K562 (cell line): ENCODE measurements at regions not wholly inside any gene's neighbourhood (a gene's known extent, or its start where the extent isn't known, plus 50 kb on each side); places are given as distances from the start of the nearest gene placed in this dataset.

Experiments
- ATAC-seq: fragments of 200-7000 bp; cut with Tn5 transposase; 3 replicates; pipeline ENCODE4 v1.9.1; 2020; ENCODE audit warnings: moderate library complexity
- BruUV-seq: library from RNA; stranded (reverse); fragments of 400-500 nt; replicated peaks from 2 replicates; lab custom pipeline; 2021; lab: Mats Ljungman, UMichigan
- CTCF ChIA-PET: fragments of 300-600 bp; formaldehyde crosslinking; extraction: SDS; loops from one replicate; lab custom pipeline; 2021; ENCODE audit warnings: low intra/inter-chr PET ratio; lab: Yijun Ruan, JAX
- POLR2A ChIA-PET: fragments of 300-600, 350-650 bp; sonication (Branson Sonifier 250); formaldehyde crosslinking; extraction: SDS; loops from one replicate; lab custom pipeline; 2021; ENCODE audit warnings: antibody characterized with exemption, inconsistent platforms; lab: Yijun Ruan, JAX
- DNase-seq, 4 experiments: peaks; one replicate each; pipeline versions ENCODE4 v3.0.0 to v3.0.0-alpha.2; 2011 to 2018; ENCODE audit warnings: low spot score in 3 of 4, mixed read lengths in 3 of 4; ENCODE audit errors: extremely low read depth in 1 of 4
- FAIRE-seq: peaks from 2 replicates; lab custom pipeline; 2011; peaks lifted over from hg19 to GRCh38; lab: Jason Lieb, UNC
- H2AFZ ChIP-seq: 2 replicates; pipeline ENCODE4 v1.6.0; 2011; ENCODE audit warnings: low read depth, low read length, control low read depth, inconsistent platforms
- H3K27ac ChIP-seq: fragments of 200-600 bp; 3 replicates; pipeline ENCODE4 v1.8.0; 2011; ENCODE audit warnings: low read depth, mild to moderate bottlenecking, control low read depth, inconsistent platforms, low read length, moderate library complexity, mixed read lengths; ENCODE audit errors: extremely low read depth
- H3K27me3 ChIP-seq, 2 experiments: fragments of 300-600 bp in 1 of 2; 2 replicates in 1 of 2; 3 replicates in 1 of 2; pipeline versions ENCODE4 v1.6.0 to v1.8.0; 2011; ENCODE audit warnings: inconsistent platforms in 2 of 2, low read length in 2 of 2, mild to moderate bottlenecking in 1 of 2, mixed read lengths in 1 of 2, moderate library complexity in 1 of 2; ENCODE audit not compliant: control insufficient read depth in 2 of 2, insufficient read depth in 2 of 2
- H3K36me3 ChIP-seq: fragments of 300-600 bp; 3 replicates; pipeline ENCODE4 v1.8.0; 2011; ENCODE audit warnings: mild to moderate bottlenecking, low read length, inconsistent platforms; ENCODE audit not compliant: control insufficient read depth, insufficient read depth
- H3K4me1 ChIP-seq, 2 experiments: fragments of 200-600 bp in 1 of 2; replicated peaks in 1 of 2; 2 replicates in 1 of 2; 3 replicates in 1 of 2; pipeline versions ENCODE4 v1.5.1 to v1.8.0; 2011; ENCODE audit warnings: inconsistent platforms in 2 of 2, low read length in 2 of 2, mild to moderate bottlenecking in 1 of 2, mixed read lengths in 1 of 2, moderate library complexity in 1 of 2; ENCODE audit not compliant: control insufficient read depth in 2 of 2, insufficient read depth in 2 of 2
- H3K4me2 ChIP-seq: 2 replicates; pipeline ENCODE4 v1.6.1; 2011; ENCODE audit warnings: low read length, control low read depth, inconsistent platforms, mixed read lengths; ENCODE audit not compliant: insufficient read depth
- H3K4me3 ChIP-seq: fragments of 200-600 bp; sonication (generic), shearing (Covaris generic); 2 replicates; pipeline ENCODE4 v1.5.1; 2016; ENCODE audit warnings: control low read depth, inconsistent platforms
- H3K79me2 ChIP-seq: fragments of 200-600 bp; 3 replicates; pipeline ENCODE4 v1.8.0; 2011; ENCODE audit warnings: low read length, inconsistent platforms; ENCODE audit not compliant: control insufficient read depth, insufficient read depth
- H3K9ac ChIP-seq, 2 experiments: 2 replicates each; pipeline versions ENCODE4 v1.6.0 to v1.6.1; 2011; ENCODE audit warnings: low read depth in 2 of 2, low read length in 2 of 2, control low read depth in 1 of 2, inconsistent platforms in 1 of 2, mild to moderate bottlenecking in 1 of 2, mixed read lengths in 1 of 2; ENCODE audit not compliant: insufficient read depth in 1 of 2
- H3K9me1 ChIP-seq: one replicate; pipeline ENCODE4 v1.6.0; 2011; ENCODE audit warnings: inconsistent platforms, mild to moderate bottlenecking, low read length, moderate library complexity; ENCODE audit not compliant: control insufficient read depth, insufficient read depth
- H3K9me3 ChIP-seq: replicated peaks from 2 replicates; pipeline ENCODE4 v1.5.1; 2011; ENCODE audit warnings: low read depth, low read length, inconsistent platforms; ENCODE audit not compliant: control insufficient read depth, insufficient read depth
- H4K20me1 ChIP-seq: replicated peaks from 2 replicates; pipeline ENCODE4 v1.6.1; 2011; ENCODE audit warnings: low read length, inconsistent platforms, mixed read lengths; ENCODE audit not compliant: control insufficient read depth, insufficient read depth
- ETS2 ChIP-seq: IDR thresholded peaks from 2 replicates; pipeline ENCODE4 v1.6.1; 2016; ENCODE audit warnings: borderline replicate concordance, missing genetic modification characterization, mild to moderate bottlenecking, moderate library complexity, missing compliant biosample characterization; ENCODE audit not compliant: poor library complexity, severe bottlenecking
- GABPB2 ChIP-seq: fragments of 250-450 bp; sonication (Bioruptor Pico); conservative IDR thresholded peaks from 2 replicates; pipeline ENCODE4 v1.5.1; 2021; ENCODE audit warnings: mild to moderate bottlenecking
- GATAD2B ChIP-seq: fragments of 450-650 bp; IDR thresholded peaks from 2 replicates; pipeline ENCODE4 v1.6.1; 2017; ENCODE audit warnings: mild to moderate bottlenecking, borderline replicate concordance
- KDM4B ChIP-seq, 2 experiments: fragments of 450-650 bp in 1 of 2; sonication (generic) in 1 of 2; IDR thresholded peaks; 2 replicates each; pipeline ENCODE4 v1.6.1; 2016 to 2017; ENCODE audit warnings: borderline replicate concordance in 2 of 2, antibody characterized with exemption in 1 of 2, low read depth in 1 of 2, mild to moderate bottlenecking in 1 of 2
- KHSRP ChIP-seq: fragments of 450-650 bp; IDR thresholded peaks from 2 replicates; pipeline ENCODE4 v1.6.1; 2017
- NR2C1 ChIP-seq, 2 experiments: fragments of 450-650 bp; IDR thresholded peaks; 2 replicates each; pipeline ENCODE4 v1.6.1; 2017; ENCODE audit warnings: mild to moderate bottlenecking in 2 of 2, antibody characterized with exemption in 1 of 2, inconsistent platforms in 1 of 2, missing compliant biosample characterization in 1 of 2, missing genetic modification characterization in 1 of 2
- NUFIP1 ChIP-seq: fragments of 450-650 bp; IDR thresholded peaks from 2 replicates; pipeline ENCODE4 v1.6.1; 2018; ENCODE audit not compliant: partially characterized antibody
- POLR2B ChIP-seq: fragments of 450-650 bp; IDR thresholded peaks from 2 replicates; pipeline ENCODE4 v1.6.1; 2018; ENCODE audit warnings: low read depth; ENCODE audit not compliant: partially characterized antibody
- SIN3B ChIP-seq: fragments of 450-650 bp; IDR thresholded peaks from 2 replicates; pipeline ENCODE4 v1.6.1; 2017; ENCODE audit warnings: low read depth, mild to moderate bottlenecking, moderate library complexity
- SMARCA4 ChIP-seq: fragments of 450-650 bp; IDR thresholded peaks from 2 replicates; pipeline ENCODE4 v1.6.1; 2016
- SNIP1 ChIP-seq: fragments of 450-650 bp; IDR thresholded peaks from 2 replicates; pipeline ENCODE4 v1.7.1; 2017; ENCODE audit warnings: low read depth, mild to moderate bottlenecking
- TCF7L2 ChIP-seq: fragments of 150-350 bp; IDR thresholded peaks from 2 replicates; pipeline ENCODE4 v1.6.1; 2016; ENCODE audit warnings: low read depth, mild to moderate bottlenecking, low read length, moderate library complexity
- ZNF133 ChIP-seq: fragments of 250-450 bp; sonication (Bioruptor Pico); IDR thresholded peaks from 2 replicates; pipeline ENCODE4 v1.4.0; 2020; ENCODE audit warnings: mild to moderate bottlenecking
- WGBS: fragments of 100-300 bp; shearing (Covaris generic); methylation state at CpG from one replicate; pipeline ENCODE4 v1.1.6; 2016; ENCODE audit warnings: low coverage, mixed read lengths; ENCODE audit not compliant: insufficient coverage; ENCODE audit errors: missing lambda C conversion rate; 5-methylcytosine and 5-hydroxymethylcytosine counted together
- in situ Hi-C: fragments of 300-500 bp; cut with MboI; formaldehyde crosslinking; loops from 4 replicates; pipeline ENCODE4 v1.15.0; 2018; ENCODE audit warnings: inconsistent platforms, mixed read lengths
- intact Hi-C: fragments of 100-400 bp; cut with micrococcal nuclease; formaldehyde crosslinking; loops from 2 replicates; pipeline ENCODE4 v1.14.2; 2022
- TF ChIP-seq, protein P1 (sequence below): fragments of 250-450 bp; sonication (Bioruptor Pico); IDR thresholded peaks from 2 replicates; pipeline ENCODE4 v1.8.0; 2022; ENCODE audit warnings: moderate library complexity, mild to moderate bottlenecking, inconsistent platforms

DNA sequence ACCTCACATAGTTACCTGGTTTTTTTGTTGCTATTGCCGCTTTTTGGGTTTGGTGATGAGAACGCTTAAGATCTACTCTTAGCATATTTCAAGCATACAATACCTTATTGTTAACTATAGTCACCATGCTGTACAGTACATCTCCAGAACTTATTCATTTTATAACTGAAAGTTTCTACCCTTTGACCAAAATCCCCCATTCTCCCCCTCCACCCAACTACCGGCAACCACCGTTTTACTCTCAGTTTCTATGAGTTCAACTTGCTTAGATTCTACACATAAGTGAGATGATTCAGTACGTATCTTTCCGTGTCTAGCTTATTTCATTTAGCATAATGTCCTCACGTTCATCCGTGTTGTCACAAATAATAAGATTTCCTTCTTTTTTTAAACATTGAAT is 86.7 kb upstream of the IL6 start:
- 94% methylated on average over 8 of the region's 8 CpGs for WGBS
- Histone ChIP-seq H3K9me3 (peaks cover 10% of the 10 kb centered on the region), H2AFZ (no peak overlapping the region), H3K4me2 (no peak overlapping the region), H3K9ac (no peak overlapping the region), H3K27ac (no peak overlapping the region), H3K36me3 (no peaks in the 10 kb centered on the region; the same call in 2 of the 3 replicates), H3K4me3 (no peak overlapping the region), H4K20me1 (no peaks in the 10 kb centered on the region), H3K27me3 (no peaks in the 10 kb centered on the region), H3K9me1 (no peaks in the 10 kb centered on the region), H3K4me1 (no peaks in the 10 kb centered on the region), H3K79me2 (no peaks in the 10 kb centered on the region)
- in situ Hi-C loops (no loop called here), intact Hi-C loops (no loop called here)
- ATAC-seq (no peak), DNase-seq (no peak), FAIRE-seq (no peak)
- BruUV-seq, result no TSS peak
- no peak for TF ChIP-seq GABPB2 (CRISPR knock-in tag)
- TF ChIP-seq NR2C1 (IDR thresholded peaks at IDR 0.05), result no peak
- no peak for TF ChIP-seq NR2C1 (tag; IDR thresholded peaks at IDR 0.05)
- TF ChIP-seq SMARCA4, result no peak
- no peak for TF ChIP-seq KDM4B (IDR thresholded peaks at IDR 0.05; ENCODE audit: borderline replicate concordance in 2 of 2, low read depth in 1 of 2)
- TF ChIP-seq SIN3B, result no peak
- TF ChIP-seq TCF7L2, result no peak
- no peak for TF ChIP-seq NUFIP1
- TF ChIP-seq ZNF133, result no peak
- no peak for TF ChIP-seq GATAD2B
- no peak for TF ChIP-seq ETS2 (tag)
- TF ChIP-seq SNIP1, result no peak
- TF ChIP-seq KHSRP, result no peak
- TF ChIP-seq POLR2B, result no peak
- TF ChIP-seq, protein P1, sequence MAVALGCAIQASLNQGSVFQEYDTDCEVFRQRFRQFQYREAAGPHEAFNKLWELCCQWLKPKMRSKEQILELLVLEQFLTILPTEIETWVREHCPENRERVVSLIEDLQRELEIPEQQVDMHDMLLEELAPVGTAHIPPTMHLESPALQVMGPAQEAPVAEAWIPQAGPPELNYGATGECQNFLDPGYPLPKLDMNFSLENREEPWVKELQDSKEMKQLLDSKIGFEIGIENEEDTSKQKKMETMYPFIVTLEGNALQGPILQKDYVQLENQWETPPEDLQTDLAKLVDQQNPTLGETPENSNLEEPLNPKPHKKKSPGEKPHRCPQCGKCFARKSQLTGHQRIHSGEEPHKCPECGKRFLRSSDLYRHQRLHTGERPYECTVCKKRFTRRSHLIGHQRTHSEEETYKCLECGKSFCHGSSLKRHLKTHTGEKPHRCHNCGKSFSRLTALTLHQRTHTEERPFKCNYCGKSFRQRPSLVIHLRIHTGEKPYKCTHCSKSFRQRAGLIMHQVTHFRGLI (CRISPR knock-in tag), result no peak
- ChIA-PET POLR2A (no interaction called here), CTCF (no interaction called here)
